B cell (primary cell): ENCODE measurements at regions not wholly inside any gene's neighbourhood (a gene's known extent, or its start where the extent isn't known, plus 50 kb on each side); places are given as distances from the start of the nearest gene placed in this dataset.

Experiments used
- ATAC-seq: fragments of 200-7000 bp; cut with Tn5 transposase; one replicate; pipeline ENCODE4 v1.10.0; 2021; ENCODE audit warnings: low read depth, mild to moderate bottlenecking, moderate number of reproducible peaks, moderate library complexity
- CTCF ChIA-PET: fragments of 350-600 bp; sonication (Branson Sonifier 250); formaldehyde crosslinking; loops from one replicate; lab custom pipeline; 2021; ENCODE audit warnings: antibody characterized with exemption, inconsistent platforms; lab: Charles Lee
- POLR2A ChIA-PET: fragments of 350-600 bp; sonication (Branson Sonifier 250); formaldehyde crosslinking; loops from one replicate; lab custom pipeline; 2021; ENCODE audit warnings: antibody characterized with exemption; lab: Charles Lee
- DNase-seq: peaks from one replicate; pipeline ENCODE4 v3.0.0; 2013
- H2AFZ ChIP-seq: 2 replicates; pipeline ENCODE4 v1.6.1; 2012; ENCODE audit warnings: mild to moderate bottlenecking, low read depth, low read length; ENCODE audit not compliant: insufficient read depth, poor library complexity, severe bottlenecking
- H3K27ac ChIP-seq, 2 donors: 1 replicate in 1 of 2; 2 replicates in 1 of 2; pipeline ENCODE4 v1.5.1; 2012 to 2013; ENCODE audit warnings: low read length in 2 of 2, mild to moderate bottlenecking in 2 of 2, moderate library complexity in 1 of 2
- H3K27me3 ChIP-seq, 4 experiments: fragments of 200-600 bp in 1 of 4; sonication (generic) in 1 of 4; replicated peaks in 1 of 4; 1 replicate in 2 of 4; 2 replicates in 2 of 4; pipeline versions ENCODE4 v1.6.1 to v1.7.0; 2013 to 2016; ENCODE audit warnings: low read length in 3 of 4, mild to moderate bottlenecking in 2 of 4, mixed read lengths in 1 of 4, moderate library complexity in 1 of 4; ENCODE audit not compliant: insufficient read depth in 4 of 4, control insufficient read depth in 3 of 4; ENCODE audit errors: control extremely low read depth in 1 of 4
- H3K36me3 ChIP-seq, 2 experiments: replicated peaks in 1 of 2; 1 replicate in 1 of 2; 2 replicates in 1 of 2; pipeline versions ENCODE4 v1.6.1 to v1.7.1; 2013; ENCODE audit warnings: low read length in 1 of 2; ENCODE audit not compliant: insufficient read depth in 2 of 2, control insufficient read depth in 1 of 2; ENCODE audit errors: control extremely low read depth in 1 of 2, extremely low read depth in 1 of 2
- H3K4me1 ChIP-seq, 2 donors: fragments of 200-600 bp in 1 of 2; sonication (generic) in 1 of 2; 1 replicate in 1 of 2; 2 replicates in 1 of 2; pipeline versions ENCODE4 v1.5.1 to v1.6.1; 2013 to 2017; ENCODE audit warnings: low read length in 2 of 2; ENCODE audit not compliant: control insufficient read depth in 2 of 2, insufficient read depth in 2 of 2
- H3K4me2 ChIP-seq: replicated peaks from 2 replicates; pipeline ENCODE3; 2012; ENCODE audit warnings: mild to moderate bottlenecking, low read depth, low read length; ENCODE audit not compliant: poor library complexity, severe bottlenecking
- H3K4me3 ChIP-seq, 5 experiments: fragments of 200-600 bp in 1 of 5; sonication (generic) in 1 of 5; 1 replicate in 3 of 5; 2 replicates in 2 of 5; pipeline versions ENCODE4 v1.5.1 to v1.7.0; 2011 to 2016; ENCODE audit warnings: low read length in 4 of 5, mild to moderate bottlenecking in 4 of 5, low read depth in 2 of 5, control low read depth in 1 of 5, moderate library complexity in 1 of 5; ENCODE audit not compliant: insufficient read depth in 1 of 5; ENCODE audit errors: control extremely low read depth in 1 of 5, extremely low read depth in 1 of 5
- H3K79me2 ChIP-seq: fragments of 200-600 bp; sonication (generic); one replicate; pipeline ENCODE4 v1.6.0; 2016; ENCODE audit warnings: low read length; ENCODE audit not compliant: control insufficient read depth, insufficient read depth
- H3K9ac ChIP-seq: fragments of 200-600 bp; sonication (generic); 2 replicates; pipeline ENCODE4 v1.6.1; 2017; ENCODE audit warnings: mild to moderate bottlenecking, low read length, moderate library complexity
- H3K9me3 ChIP-seq, 3 donors: one replicate each; pipeline versions ENCODE4 v1.6.1 to v1.7.1; 2013; ENCODE audit warnings: low read length in 2 of 3; ENCODE audit not compliant: control insufficient read depth in 2 of 3, insufficient read depth in 1 of 3; ENCODE audit errors: control extremely low read depth in 1 of 3
- H4K20me1 ChIP-seq: 2 replicates; pipeline ENCODE4 v1.6.0; 2012; ENCODE audit warnings: mild to moderate bottlenecking, low read length; ENCODE audit not compliant: insufficient read depth, control insufficient read depth, poor library complexity, severe bottlenecking
- H3K27ac Mint-ChIP-seq: one replicate; pipeline ENCODE4 v1.8.0; 2021; ENCODE audit warnings: mixed read lengths
- H3K27me3 Mint-ChIP-seq: one replicate; pipeline ENCODE4 v1.8.0; 2021; ENCODE audit warnings: mixed read lengths
- H3K4me1 Mint-ChIP-seq: one replicate; pipeline ENCODE4 v1.8.0; 2021; ENCODE audit warnings: mixed read lengths
- H3K4me3 Mint-ChIP-seq: one replicate; pipeline ENCODE4 v1.8.0; 2021; ENCODE audit warnings: mixed read lengths
- H3K9me3 Mint-ChIP-seq: one replicate; pipeline ENCODE4 v1.8.0; 2022; ENCODE audit warnings: mixed read lengths; ENCODE audit not compliant: insufficient read depth
- EZH2 ChIP-seq: IDR thresholded peaks from 2 replicates; pipeline ENCODE4 v1.6.1; 2012; ENCODE audit warnings: borderline replicate concordance, low read depth, mild to moderate bottlenecking, moderate library complexity, low read length; ENCODE audit not compliant: insufficient read depth, poor library complexity, severe bottlenecking
- WGBS: methylation state at CpG from one replicate; pipeline ENCODE4 v1.1.5; 2013; ENCODE audit warnings: missing lambda C conversion rate; ENCODE audit not compliant: insufficient coverage; 5-methylcytosine and 5-hydroxymethylcytosine counted together
- intact Hi-C: fragments of 100-400 bp; cut with micrococcal nuclease; formaldehyde crosslinking; loops from one replicate; pipeline ENCODE4 v1.10.0; 2022
- TF ChIP-seq, protein P1 (sequence below): fragments of 200-600 bp; IDR thresholded peaks from one replicate; pipeline ENCODE4 v1.8.0; 2022; ENCODE audit warnings: antibody characterized with exemption, mild to moderate bottlenecking

DNA sequence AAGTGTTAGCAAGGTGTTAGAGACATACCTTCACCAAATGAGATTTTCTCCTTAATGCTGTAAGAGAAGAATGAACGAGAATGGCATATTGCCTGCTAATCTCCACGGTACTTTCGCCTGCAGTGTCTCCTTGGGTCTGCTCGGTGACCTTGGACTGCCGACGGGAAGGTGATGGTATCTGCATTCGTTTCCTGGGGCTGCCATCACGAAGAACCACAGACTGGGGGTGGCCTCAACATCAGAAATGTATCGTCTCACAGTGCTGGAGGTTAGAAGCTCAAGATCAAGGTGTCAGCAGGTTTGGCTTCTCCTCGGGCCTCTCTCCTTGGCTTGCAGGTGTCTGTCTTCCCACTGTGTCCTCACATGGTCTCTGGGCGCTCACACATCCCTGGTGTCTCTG is 86.3 kb upstream of the TNRC6C start:
- H4K20me1 ChIP-seq: no peaks in the 10 kb centered on the region
- Mint-ChIP-seq H3K4me3 (no peak overlapping the region), H3K9me3 (peaks cover 4% of the 10 kb centered on the region), H3K4me1 (peaks cover 69% of the 10 kb centered on the region), H3K27me3 (peaks cover 10% of the 10 kb centered on the region), H3K27ac (no peak overlapping the region)
- peaks cover 0 to 7% (median 0%) of the 10 kb centered on the region in 4 experiments for H3K27me3 ChIP-seq
- no peaks in the 10 kb centered on the region for H3K79me2 ChIP-seq
- no peak overlapping the region for H3K4me2 ChIP-seq
- intact Hi-C loops: no loop called here
- ChIA-PET CTCF (no interaction called here), POLR2A (interaction anchor here (1.4 kb wide), 1 partner anchor 9 kb away, joined by 4 read pairs; no protein-coding TSS in a partner anchor)
- TF ChIP-seq EZH2: no peak
- TF ChIP-seq, protein P1, sequence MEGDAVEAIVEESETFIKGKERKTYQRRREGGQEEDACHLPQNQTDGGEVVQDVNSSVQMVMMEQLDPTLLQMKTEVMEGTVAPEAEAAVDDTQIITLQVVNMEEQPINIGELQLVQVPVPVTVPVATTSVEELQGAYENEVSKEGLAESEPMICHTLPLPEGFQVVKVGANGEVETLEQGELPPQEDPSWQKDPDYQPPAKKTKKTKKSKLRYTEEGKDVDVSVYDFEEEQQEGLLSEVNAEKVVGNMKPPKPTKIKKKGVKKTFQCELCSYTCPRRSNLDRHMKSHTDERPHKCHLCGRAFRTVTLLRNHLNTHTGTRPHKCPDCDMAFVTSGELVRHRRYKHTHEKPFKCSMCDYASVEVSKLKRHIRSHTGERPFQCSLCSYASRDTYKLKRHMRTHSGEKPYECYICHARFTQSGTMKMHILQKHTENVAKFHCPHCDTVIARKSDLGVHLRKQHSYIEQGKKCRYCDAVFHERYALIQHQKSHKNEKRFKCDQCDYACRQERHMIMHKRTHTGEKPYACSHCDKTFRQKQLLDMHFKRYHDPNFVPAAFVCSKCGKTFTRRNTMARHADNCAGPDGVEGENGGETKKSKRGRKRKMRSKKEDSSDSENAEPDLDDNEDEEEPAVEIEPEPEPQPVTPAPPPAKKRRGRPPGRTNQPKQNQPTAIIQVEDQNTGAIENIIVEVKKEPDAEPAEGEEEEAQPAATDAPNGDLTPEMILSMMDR: no peak
- 92% methylated on average over 11 of the region's 11 CpGs for WGBS
- peaks cover 63 to 74% of the 10 kb centered on the region in 2 donors for H3K4me1 ChIP-seq
- no peak overlapping the region for H3K27ac ChIP-seq
- no peak overlapping the region for H2AFZ ChIP-seq
- DNase-seq (no peak), ATAC-seq (no peak)
- H3K36me3 ChIP-seq: no peaks in the 10 kb centered on the region
- no peak overlapping the region for H3K9ac ChIP-seq
- H3K9me3 ChIP-seq: peaks cover 0 to 29% (median 14%) of the 10 kb centered on the region in 3 donors
- no peak overlapping the region for H3K4me3 ChIP-seq

DNA sequence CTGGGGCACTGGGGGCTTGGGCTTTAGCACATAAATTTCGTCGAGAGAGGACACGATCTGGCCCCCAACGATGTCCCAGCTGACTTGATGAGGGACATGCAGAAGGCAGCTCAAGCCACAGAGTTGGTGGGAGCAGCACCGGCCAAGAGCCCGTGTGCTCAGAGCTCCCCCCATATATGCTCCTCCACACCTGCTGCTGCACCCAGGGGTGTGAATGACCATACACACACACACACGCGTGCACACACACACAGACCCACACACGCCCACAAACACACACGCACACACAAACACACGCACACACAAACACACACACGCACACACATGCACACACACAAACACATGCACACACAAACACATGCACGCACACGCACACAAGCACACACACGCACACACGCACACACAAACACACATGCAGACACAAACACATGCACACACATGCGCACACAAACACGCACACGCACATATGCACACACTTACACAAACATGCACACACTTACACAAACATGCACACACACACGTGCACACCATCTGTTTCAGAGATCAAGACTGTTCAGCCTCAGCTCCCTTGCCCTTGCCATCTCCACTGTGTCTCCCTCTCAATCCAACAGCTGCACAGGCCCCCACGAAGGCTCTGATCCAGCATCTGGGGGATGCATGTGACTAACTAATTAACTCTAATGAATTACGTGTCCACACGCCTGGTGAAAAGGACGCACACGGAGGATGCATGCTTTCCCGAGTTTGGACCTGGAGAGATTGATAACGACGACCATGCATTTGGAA is 85.6 kb upstream of the TNRC6C start:
- peaks cover 64% of the 10 kb centered on the region for H3K4me1 Mint-ChIP-seq
- no peak overlapping the region for H3K4me2 ChIP-seq
- POLR2A ChIA-PET: interaction anchor here (1.4 kb wide), 1 partner anchor 8 kb away, joined by 4 read pairs; no protein-coding TSS in a partner anchor
- peaks cover 59 to 74% of the 10 kb centered on the region in 2 donors for H3K4me1 ChIP-seq
- peaks cover 6% of the 10 kb centered on the region for H3K27me3 Mint-ChIP-seq
- no peaks in the 10 kb centered on the region for H4K20me1 ChIP-seq
- peak overlapping the region; percentile 37 for H3K4me3 Mint-ChIP-seq
- TF ChIP-seq, protein P1: no peak
- no peak for TF ChIP-seq EZH2
- ATAC-seq: no peak
- CTCF ChIA-PET: no interaction called here
- no peak overlapping the region for H3K9ac ChIP-seq
- DNase-seq: no peak
- H3K79me2 ChIP-seq: no peaks in the 10 kb centered on the region
- peaks cover 0 to 35% (median 14%) of the 10 kb centered on the region in 3 donors for H3K9me3 ChIP-seq
- peaks cover 0 to 10% (median 0%) of the 10 kb centered on the region in 4 experiments for H3K27me3 ChIP-seq
- H3K4me3 ChIP-seq: no peak overlapping the region
- H3K27ac ChIP-seq: no peak overlapping the region
- H3K27ac Mint-ChIP-seq: peak overlapping the region; percentile 13
- 91% methylated on average over 28 of the region's 28 CpGs for WGBS
- intact Hi-C loops: no loop called here
- H3K9me3 Mint-ChIP-seq: peaks cover 4% of the 10 kb centered on the region
- H3K36me3 ChIP-seq: no peaks in the 10 kb centered on the region
- H2AFZ ChIP-seq: no peak overlapping the region
